Epithelial cell of prostate (primary cell): ENCODE measurements at regions not wholly inside any gene's neighbourhood (a gene's known extent, or its start where the extent isn't known, plus 50 kb on each side); places are given as distances from the start of the nearest gene placed in this dataset.
"Not testable (repeated sequence)": the region's sequence is repeated elsewhere in the genome, so short reads cannot be mapped to it uniquely, and the experiment has no call there.

Experiments
- DNase-seq: peaks from one replicate; pipeline ENCODE4 v3.0.0-alpha.2; 2011; ENCODE audit warnings: low read depth, low spot score
- H3K27ac ChIP-seq: fragments of 450-650 bp; 2 replicates; pipeline ENCODE4 v1.5.1; 2017; ENCODE audit warnings: mild to moderate bottlenecking

DNA sequence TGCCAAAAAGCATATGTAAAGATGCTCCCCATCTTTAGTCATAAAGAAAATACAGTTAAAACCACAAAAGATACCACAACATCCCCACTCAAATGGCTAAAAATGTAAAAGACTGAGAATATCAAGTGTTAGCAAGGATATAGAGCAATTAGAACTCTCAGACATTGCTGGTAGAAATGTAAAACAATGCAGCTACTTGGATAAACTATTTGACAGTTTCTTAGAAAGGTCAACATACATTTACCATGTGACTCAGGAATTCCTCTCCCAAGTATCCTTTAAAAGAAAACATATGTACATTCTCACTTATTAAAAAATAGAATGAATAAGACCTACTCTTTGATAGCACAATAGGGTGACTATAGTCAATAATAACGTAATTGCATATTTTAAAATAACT lies 173.7 kb downstream of the HNRNPD start:
- no peak for DNase-seq

DNA sequence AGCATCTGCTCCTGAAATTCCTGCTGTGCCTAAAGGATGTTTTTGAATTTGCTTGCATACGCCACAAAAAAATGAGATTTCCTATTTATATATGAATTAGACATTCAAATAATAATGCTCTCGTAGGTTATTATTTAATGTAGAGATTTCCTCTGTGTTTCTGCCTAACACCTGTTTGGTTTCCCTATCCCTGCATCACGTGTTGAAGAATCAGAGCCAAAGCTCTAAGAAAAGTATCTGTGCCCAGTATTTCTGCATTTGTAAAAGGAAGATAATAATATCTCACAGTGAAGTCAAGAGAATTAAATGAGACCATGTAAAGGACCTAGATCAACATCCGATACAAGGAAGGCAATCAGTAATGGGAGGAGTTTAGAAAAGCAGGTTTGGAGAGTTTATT lies 179.5 kb downstream of the HNRNPD start:
- no peak for DNase-seq
- H3K27ac ChIP-seq: no peak overlapping the region

More for the DNA sequence above, 173.7 kb downstream of the HNRNPD start:
- no peak overlapping the region for H3K27ac ChIP-seq

DNA sequence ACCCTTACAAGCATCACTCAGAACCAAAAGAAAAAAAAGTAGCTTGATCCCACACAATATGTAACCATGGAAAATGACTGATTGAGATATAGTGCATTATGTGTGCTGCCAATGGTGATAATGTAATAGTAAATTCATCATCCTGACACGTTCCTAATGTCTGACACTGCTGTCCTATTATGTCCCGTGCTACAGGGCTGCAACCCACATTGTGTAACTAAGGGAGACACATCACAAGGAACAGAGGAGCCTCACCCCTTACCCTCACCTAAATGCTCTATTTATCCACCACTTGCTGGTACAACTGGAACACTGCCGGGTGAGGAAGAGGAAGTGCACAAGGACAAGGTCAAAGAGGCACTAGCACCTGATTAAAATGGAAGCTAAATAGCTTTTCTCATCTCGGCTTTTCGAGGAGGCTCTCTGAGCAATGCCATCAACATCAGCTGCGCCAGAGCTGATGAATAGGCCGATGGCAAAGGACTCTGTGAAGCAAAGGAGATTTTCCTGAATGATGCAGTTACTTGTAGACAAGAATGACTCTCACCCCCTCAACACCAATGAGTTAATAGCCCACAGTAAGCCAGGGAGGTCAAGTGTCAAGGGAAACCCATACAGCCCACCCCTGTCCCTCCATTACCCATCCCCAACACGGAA lies 181.6 kb downstream of the HNRNPD start:
- no peak for DNase-seq
- no peak overlapping the region for H3K27ac ChIP-seq

DNA sequence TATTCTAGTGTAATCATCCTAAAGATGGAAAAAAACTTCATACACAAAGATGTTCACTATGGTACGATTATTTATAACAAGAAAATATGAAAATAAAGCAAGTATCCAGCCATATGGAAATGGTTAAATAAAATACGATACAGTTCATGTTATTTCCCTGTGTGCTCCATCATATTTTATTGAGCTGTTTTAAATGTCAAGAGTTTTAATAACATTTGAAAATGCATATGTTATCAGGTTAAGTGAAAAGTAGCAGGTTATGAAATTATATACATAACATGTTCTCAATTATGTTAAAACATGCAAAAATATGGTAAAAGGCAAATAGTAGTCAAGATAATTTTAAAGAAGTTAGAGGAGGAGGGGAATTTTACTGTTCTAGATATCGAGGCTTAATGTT lies 192.0 kb downstream of the HNRNPD start:
- H3K27ac ChIP-seq: no peak overlapping the region
- no peak for DNase-seq

DNA sequence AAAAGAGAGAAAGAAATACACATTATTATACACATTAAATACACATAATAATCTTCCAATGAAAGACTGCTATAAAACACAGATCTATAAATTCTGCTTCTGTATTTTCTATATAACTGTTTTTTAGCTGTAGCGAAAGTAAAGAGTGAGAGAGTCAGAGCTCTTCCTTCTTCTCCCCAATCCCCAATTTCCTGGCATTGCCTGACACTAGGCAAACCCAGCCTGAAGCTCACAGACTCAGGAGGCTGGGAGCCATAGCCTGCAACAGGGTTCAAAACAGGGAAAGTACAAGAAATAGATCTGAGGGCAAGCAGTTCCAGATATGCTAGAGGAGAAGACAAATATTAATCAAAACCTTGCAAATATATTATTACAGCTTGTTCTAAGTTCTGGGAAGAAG lies 201.6 kb downstream of the HNRNPD start:
- no peak overlapping the region for H3K27ac ChIP-seq
- no peak for DNase-seq

DNA sequence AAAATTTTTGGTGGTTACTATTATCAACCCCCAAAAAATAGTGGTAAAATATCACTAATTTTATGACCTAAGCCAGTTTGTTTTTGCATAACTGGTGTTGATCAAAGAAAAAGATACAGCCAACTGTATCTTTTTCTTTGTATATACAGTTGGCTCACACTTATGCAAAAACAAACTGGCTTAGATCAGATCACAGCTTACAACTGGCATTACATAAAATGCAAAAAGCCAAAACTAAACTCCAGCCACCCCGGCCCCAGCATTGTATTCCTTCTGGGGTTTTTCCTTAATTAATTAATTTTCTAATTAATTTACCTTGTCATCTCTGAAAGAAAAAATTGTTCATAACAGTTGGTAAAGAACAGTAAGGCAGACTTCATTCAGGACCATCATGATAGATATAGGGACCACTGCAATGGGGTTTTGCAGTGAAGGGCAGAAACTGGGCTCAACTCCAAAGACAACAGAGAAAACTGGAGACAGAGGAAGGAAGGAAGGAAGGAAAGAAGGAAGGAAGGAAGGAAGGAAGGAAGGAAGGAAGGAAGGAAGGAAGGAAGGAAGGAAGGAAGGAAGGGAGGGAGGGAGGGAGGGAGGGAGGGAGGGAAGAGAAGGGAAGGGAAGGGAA lies 202.1 kb downstream of the HNRNPD start:
- DNase-seq: no peak
- no peak overlapping the region for H3K27ac ChIP-seq

DNA sequence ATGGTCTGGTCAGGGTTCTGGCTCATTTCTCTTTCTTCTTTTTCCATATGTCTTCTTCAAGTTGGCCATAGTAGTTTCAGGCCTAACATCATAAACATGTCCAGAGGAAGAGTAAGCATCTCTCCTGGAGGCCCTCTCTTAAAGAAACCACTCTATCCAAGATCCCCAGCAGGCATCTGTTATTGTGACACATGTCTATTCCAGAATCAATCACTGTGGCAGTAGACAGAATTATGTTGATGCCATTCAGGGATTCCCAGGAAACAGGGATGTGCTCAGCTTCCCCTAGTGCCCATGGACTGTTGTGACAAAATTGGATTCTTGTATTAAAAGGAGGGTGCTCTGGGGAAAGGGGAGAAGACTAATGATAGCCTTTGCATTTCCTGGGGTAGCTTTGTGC lies 224.0 kb downstream of the HNRNPD start:
- H3K27ac ChIP-seq: no peak overlapping the region
- DNase-seq: no peak

DNA sequence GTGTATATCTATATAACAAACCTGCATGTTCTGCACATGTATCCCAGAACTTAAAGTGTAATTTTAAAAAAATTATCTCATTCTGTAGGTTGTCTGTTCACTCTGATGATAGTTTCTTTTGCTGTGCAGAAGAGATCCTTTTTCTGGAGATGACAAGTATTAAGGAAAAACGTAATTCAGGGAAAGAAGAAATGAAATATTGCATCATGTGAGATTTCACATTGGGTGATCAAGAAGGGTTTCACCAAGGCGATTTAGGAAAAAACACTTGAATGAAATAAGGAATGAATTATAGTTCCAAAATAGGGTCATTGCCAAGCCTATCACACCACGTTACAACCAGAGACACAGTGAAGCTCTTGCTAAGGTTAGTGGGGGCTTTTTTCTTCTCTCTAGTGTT lies 227.9 kb downstream of the HNRNPD start:
- H3K27ac ChIP-seq: no peak overlapping the region
- no peak for DNase-seq

DNA sequence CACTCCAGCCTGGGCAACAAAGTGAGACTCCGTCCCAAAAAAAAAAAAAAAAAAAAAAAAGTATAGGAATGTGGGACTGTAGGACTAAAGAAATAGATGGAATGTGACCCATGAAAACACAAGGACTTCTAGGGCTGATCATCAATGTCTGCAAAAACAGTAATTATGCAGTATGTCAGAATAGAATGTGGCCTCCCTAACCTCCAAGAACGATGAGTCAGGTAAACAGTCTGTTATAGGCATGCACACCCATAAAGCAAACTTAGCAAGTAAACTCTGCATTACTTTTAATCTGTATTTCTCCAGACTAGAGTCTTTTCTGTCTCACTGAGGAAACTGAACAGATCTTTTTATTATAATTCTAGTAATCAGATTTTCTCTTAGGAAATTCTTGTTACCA lies 233.4 kb downstream of the HNRNPD start:
- no peak for DNase-seq
- H3K27ac ChIP-seq: no peak overlapping the region

DNA sequence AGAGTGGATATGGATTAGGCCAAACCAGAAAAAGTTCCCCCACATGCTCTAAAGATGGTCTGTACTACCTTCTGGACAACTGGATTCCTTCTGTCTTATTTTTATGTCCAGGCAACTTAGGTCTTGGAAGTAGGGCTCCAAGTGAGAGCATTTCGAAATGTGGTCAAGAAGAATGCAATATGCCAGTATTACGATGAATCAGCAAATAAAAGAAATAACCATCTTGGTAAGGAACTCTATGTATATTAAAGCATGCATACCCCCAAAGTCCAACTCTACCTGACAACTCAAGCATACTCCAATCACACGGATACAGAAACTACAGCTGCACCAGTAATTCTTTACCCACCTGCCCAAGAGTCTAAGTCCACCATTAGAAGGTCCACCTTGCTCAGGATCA lies 234.5 kb downstream of the HNRNPD start:
- DNase-seq: no peak

DNA sequence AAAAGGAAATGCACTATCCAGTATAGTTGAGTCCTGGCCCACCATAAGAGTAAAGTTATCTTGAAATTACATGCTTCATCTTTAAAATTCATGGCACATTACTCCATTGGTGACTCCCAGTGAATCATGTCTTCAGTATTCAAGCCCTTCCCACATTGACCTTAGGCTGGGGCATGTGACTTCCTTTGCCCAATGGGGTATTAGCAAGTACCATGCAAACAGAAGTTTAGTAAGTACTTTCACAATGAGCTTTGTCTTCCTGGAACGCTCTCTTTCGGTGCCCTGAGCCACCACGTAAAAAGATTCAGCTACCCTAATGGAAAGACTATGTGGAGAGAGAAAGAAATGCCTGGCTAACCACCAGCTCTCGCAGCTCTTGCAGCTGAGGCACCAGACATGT lies 235.4 kb downstream of the HNRNPD start:
- H3K27ac ChIP-seq: no peak overlapping the region
- DNase-seq: no peak

More for the DNA sequence above, 234.5 kb downstream of the HNRNPD start:
- H3K27ac ChIP-seq: no peak overlapping the region

DNA sequence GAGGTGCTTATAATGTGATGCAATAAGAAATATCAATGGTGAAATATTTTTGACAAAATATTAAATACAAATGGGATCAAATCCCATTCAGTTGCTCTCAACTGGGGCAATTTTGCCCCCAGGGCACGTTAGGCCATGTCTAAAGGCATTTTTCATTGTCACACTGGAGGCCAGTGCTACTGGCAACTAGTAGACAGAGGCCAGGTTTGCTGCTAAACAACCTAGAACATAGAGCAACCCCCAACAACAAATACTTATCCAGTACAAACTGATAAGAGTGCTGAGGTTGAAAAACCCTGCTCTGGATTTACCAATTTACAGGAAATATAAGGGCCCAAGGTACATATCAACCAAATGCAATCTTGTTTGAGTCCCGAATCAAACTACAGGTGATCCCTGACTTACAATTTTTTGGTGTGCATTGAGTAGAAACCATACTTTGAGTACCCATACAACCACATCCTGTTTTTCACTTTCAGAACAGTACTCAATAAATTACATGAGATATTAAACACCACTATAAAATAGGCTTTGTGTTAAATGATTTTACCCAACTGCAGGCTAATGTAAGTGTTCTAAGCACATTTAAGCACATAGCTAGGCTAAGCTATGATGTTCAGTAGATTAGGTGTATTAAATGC lies 237.5 kb downstream of the HNRNPD start:
- DNase-seq: no peak

DNA sequence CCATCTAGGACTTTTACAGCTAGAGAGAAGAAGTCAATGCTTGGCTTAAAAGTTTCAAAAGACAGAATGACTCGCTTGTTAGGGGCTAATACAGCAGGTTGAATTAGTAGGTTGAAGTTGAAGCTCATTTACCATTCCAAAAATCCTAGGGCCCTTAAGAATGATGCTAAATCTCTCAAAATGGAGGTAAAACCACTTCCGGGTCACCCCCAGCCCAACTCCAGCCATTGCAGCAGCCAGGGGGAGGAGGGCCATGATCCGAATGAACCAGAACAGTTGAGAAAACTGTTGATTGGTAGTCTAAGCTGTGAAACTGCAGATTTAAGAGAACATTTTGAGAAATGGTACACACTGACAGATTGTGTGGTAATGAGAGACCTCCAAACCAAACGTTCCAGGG lies 245.4 kb downstream of the HNRNPD start:
- H3K27ac ChIP-seq: no peak overlapping the region
- no peak for DNase-seq

More for the DNA sequence above, 237.5 kb downstream of the HNRNPD start:
- H3K27ac ChIP-seq: no peak overlapping the region

DNA sequence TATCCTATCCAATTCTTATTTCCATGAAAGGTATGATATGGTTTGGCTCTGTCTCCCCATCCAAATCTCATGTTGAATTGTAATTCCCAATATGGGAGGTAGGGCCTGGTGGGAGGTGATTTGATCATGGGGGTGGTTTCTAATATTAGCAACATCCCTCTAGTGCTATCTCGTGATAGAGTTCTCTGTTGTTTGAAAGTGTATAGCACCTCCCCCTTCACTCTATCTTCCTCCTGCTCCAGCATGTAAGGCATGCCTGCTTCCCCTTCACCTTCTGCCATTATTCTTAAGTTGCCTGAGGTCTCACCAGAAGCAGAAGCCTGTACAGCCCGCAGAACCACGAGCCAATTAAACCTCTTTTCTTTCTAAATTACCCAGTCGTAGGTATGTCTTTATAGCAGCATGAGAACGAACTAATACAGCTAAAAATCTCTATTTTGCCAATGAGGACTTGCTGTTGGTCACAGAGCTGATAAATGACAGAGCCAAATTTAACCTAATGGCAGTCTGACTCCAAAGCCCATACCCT lies 247.2 kb downstream of the HNRNPD start:
- H3K27ac ChIP-seq: no peak overlapping the region
- DNase-seq: no peak

DNA sequence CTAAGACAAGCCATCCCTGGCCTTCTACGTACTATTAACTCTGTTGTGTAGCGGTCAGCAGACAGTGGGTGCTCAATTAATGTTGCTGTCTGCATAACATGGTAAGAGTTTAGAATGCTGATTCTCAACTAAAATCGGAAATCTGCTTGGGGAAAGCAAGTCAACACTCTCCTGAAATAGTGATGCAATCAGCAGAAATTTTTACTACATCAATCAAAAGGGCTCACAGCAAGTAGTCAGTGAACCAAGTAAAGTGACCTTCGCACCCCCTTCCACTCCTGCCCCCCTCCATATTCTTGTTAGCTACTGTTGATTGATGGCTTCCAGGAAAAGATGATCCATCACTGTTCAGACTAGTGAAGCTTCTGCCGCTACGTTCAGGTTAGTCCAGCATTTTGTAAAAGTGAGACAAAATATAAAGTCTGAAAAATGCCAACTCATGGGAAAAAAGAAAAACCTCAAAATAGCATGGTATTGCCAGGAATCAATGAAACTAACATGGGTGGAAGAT lies 247.9 kb downstream of the HNRNPD start:
- no peak overlapping the region for H3K27ac ChIP-seq
- no peak for DNase-seq

DNA sequence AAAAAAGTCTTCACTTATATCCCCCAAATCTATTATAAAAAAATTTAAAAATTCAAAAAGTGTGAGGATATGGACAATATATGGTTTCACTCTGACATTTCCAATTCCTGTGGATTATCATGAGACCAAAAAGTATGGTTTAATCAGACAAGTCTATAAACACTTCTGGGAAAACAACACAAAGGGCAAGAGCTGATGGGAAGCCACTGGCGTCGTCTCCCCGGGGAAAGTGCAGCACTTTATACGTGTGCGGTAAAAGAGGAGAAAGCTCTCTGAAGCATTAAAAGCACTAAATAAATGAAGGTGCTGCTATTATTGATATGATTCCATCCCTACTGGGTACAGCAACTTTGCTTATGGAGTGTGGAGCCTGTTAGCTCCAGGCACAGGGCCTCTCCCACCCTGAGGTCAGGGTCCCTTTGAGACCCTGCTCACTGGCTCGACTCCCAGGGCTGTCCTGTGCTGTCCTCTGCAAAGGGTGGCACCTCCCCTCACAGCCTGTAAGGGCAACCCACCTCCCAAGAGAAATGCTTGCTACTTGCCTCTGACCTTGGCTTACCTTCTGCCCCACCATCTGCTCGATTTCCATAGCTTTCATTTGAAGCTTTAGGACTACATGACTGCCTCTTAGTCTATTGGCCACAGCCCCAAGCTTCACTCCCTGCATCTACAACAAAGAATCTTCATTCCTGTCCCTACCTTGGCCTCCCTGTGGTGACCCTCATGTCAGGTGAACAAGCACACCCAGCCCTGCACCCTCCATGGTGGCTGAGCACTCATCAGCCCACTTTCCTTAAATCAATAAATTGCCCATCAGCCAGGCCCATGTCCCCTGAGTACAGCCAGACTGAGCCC lies 248.6 kb downstream of the HNRNPD start:
- DNase-seq: no peak
- H3K27ac ChIP-seq: no peak overlapping the region

DNA sequence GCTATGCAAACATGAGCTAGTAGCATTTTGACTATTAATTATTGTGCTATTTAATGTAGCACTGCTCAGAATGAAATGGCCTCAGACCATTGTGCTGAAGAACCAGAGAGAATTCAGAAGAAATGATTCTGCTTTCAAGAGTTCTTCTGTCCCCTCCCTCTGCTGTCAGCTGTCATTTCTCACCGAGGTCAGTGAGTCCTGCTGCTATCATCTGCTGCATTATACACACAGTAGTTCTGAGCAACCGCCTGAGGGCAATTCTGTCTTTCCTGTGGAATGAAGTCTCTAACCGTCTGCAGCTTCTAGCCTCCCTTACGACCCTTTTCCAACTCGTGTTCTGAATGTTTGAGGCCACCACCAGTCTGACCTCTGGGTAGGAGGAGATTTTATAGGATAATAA lies 249.4 kb downstream of the HNRNPD start:
- H3K27ac ChIP-seq: no peak overlapping the region
- DNase-seq: no peak

DNA sequence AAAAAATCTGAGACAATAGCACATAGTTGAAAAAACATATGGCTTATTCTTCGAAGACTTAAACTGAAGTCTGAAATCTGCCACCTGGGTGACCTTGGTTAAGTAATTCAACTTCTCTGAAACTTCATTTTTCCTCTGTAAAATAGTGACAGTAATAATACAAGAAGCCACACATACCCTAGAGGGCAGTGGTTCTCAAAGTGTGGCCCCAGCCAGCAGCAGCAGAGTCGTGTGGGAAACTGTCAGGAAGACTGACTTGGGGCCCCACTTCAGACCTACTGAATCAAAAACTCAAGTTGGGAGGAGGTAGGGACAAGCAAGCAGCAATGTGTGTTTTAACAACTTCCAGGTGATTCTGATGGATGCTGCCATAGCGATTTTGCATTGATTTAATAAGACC lies 249.9 kb downstream of the HNRNPD start:
- DNase-seq: no peak
- H3K27ac ChIP-seq: no peak overlapping the region

DNA sequence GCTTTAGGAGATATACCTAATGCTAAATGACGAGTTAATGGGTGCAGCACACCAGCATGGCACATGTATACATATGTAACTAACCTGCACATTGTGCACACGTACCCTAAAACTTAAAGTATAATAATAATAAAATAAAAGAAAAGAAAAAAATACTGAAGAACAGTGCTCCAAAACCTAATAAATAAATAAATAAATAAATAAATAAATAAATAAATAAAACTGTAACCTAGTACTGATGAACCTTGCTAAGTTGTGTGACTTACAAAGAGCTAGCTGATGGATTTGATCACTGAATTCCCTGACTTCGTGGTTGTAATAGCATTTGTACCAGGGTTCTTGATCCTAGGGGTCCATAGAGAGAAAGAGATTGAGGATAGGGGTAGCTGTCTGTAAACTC lies 258.6 kb downstream of the HNRNPD start:
- not testable (repeated sequence) for H3K27ac ChIP-seq, DNase-seq

DNA sequence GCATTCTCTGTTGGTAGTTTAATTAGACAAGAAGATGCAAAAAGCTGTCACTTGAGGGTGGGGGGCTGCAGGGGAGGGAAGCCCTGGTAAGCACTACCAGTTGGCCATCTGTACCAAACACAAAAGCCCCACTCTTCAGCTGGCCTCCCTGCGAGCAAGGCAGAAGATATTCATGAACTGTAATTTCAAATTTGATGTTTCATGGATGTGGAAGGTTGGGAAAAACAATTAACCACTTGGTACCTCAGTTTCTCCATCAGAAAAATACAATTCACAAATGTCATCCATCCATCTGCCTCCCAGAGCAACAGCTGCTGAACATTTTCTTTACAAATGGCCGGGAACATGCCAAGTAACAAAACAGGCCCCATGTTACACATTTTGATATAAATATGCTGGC lies 265.3 kb downstream of the HNRNPD start:
- no peak for DNase-seq
- no peak overlapping the region for H3K27ac ChIP-seq
